DOHH2 (cell line): ENCODE measurements at regions not wholly inside any gene's neighbourhood (a gene's known extent, or its start where the extent isn't known, plus 50 kb on each side); places are given as distances from the start of the nearest gene placed in this dataset.

Experiments used
- EZH2phosphoT487 ChIP-seq: fragments of 200-600 bp; sonication (generic); IDR thresholded peaks from 2 replicates; pipeline ENCODE4 v1.6.1; 2017; ENCODE audit warnings: borderline replicate concordance, mild to moderate bottlenecking, antibody characterized with exemption, low read length, moderate library complexity, mixed read lengths
- TF ChIP-seq, protein P1 (sequence below): fragments of 200-600 bp; sonication (generic); IDR thresholded peaks from one replicate; pipeline ENCODE4 v1.5.1; 2014; ENCODE audit warnings: antibody characterized with exemption, mild to moderate bottlenecking, low read depth, low read length; ENCODE audit not compliant: poor library complexity, severe bottlenecking

DNA sequence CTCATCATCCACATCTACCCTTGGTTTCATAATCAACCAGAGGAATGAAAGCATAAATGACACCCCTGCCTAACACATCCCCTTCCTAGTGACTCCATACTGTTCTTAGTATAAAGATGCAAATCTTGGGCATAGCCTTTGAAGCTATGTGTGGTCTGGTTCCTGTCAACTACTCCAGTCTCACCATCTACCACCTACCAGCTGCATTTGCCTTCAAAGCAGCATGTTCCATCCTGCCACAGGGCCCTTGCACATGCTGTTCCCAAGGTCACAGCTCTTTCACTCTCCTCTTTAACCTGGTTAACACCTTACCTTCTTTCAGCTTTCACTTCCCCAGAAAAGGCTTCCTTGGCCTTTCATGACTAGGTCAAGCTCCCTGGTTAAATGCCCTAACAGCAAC is 62.3 kb upstream of the ARHGEF3 start:
- TF ChIP-seq, protein P1, sequence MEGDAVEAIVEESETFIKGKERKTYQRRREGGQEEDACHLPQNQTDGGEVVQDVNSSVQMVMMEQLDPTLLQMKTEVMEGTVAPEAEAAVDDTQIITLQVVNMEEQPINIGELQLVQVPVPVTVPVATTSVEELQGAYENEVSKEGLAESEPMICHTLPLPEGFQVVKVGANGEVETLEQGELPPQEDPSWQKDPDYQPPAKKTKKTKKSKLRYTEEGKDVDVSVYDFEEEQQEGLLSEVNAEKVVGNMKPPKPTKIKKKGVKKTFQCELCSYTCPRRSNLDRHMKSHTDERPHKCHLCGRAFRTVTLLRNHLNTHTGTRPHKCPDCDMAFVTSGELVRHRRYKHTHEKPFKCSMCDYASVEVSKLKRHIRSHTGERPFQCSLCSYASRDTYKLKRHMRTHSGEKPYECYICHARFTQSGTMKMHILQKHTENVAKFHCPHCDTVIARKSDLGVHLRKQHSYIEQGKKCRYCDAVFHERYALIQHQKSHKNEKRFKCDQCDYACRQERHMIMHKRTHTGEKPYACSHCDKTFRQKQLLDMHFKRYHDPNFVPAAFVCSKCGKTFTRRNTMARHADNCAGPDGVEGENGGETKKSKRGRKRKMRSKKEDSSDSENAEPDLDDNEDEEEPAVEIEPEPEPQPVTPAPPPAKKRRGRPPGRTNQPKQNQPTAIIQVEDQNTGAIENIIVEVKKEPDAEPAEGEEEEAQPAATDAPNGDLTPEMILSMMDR, result no peak
- no peak for TF ChIP-seq EZH2phosphoT487
